NCI-H2227 treated with DMSO at 0.1 percent for 48 hours (cell line): ENCODE measurements at regions not wholly inside any gene's neighbourhood (a gene's known extent, or its start where the extent isn't known, plus 50 kb on each side); places are given as distances from the start of the nearest gene placed in this dataset.
"Not testable (repeated sequence)": the region's sequence is repeated elsewhere in the genome, so short reads cannot be mapped to it uniquely, and the experiment has no call there.

ENCODE experiments used
- DNase-seq: peaks from one replicate; lab custom pipeline; 2025; lab: John Stamatoyannopoulos, UW

DNA sequence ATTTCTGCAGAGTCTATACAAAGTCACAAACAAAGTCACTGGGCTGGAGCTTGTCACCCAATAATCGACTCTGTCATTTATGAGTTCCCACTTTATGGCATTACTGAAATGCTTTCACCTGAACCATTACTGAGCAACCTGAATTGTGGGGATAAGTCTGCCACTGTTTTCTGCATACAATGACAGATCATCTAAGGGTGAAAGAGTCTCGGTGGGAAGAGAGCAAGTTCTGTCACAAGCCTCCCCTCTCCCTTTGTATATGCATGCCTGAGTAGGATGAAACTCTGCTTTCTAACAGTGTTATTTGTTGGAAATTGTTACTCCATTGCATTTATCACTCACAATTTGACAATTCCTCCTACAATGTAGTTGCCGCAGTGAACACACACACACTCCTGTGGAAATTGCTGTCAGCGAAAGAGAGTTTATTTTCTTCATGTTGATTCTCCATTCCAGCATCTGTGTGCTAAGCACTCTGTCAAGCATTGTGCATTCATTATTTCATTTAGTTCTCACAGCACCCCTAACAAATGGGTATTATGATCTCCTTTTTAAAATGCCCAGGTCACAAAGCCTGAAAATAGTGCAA lies 1732.4 kb upstream of the CDH6 start:
- DNase-seq: no peak

DNA sequence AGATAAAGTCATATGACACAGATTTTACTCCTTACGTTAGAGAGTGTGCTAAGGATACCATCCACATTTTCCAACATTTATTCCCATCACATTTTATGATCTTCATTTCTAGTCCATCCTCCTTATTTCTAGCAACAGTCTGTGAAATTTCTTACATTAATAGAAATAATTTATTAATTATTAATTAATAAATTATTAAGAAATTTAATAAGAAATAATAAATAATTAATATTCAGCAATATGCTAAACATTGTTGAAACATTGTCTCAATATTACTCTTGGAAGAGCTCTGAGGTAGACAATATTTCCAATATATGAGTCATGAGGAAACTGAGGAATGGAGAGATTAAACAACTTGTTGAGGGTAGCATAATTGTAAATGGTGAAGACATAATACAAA lies 1742.5 kb upstream of the CDH6 start:
- not testable (repeated sequence) for DNase-seq

DNA sequence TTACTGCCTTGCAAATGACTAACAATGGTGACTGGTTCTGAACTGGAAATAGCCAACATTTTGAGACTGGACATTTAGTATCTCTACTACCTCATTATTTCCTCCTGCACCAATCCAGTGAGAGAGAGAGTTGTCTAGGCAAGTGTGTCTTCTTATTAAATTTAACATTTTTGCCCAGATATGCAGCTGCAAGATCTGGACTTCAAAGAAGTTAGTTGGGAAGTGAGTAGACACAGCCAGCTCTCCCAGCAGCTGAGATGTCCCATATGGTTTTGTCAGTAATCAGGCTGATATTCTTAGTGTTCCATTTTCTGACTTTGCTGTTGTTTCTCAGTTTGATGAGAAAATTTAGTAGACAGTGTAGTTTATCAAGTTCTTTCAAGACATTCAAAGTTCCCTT lies 1778.8 kb upstream of the CDH6 start:
- no peak for DNase-seq

DNA sequence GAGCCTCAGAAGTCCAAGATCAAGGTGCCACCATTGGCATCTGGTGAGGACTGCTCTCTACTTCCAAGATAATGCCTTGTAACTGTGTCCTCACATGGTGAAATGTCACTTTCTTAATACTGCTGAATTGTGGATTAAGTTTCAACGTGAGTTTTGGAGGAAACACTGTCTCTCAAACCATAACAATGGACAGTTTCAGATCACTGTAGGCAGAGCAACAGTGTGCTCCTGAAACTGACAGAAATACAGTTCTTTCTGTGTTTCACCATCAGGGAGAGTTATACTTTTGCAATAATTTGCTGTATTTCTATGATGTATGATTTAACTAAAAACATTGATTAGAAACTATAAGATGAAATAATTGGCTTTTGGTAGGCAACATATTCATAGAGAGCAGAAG lies 1780.5 kb upstream of the CDH6 start:
- no peak for DNase-seq

DNA sequence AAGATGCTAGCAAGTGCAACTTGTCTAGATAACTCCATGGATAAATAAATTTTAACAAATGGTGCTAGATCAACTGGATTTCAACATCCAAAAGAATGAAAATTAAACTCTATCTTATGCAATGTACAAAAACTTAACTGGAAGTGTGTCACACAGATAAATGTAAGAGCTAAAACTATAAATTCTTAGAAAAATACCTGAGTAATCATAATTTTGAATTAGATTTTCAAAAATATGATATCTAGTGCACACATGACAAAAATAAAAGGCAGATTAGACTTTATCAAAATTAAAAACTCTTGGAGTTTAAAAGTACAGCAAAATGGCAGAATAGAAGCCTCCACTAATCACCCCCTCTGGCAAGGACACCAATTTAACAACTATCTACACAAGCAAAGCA lies 1791.2 kb upstream of the CDH6 start:
- DNase-seq: no peak

DNA sequence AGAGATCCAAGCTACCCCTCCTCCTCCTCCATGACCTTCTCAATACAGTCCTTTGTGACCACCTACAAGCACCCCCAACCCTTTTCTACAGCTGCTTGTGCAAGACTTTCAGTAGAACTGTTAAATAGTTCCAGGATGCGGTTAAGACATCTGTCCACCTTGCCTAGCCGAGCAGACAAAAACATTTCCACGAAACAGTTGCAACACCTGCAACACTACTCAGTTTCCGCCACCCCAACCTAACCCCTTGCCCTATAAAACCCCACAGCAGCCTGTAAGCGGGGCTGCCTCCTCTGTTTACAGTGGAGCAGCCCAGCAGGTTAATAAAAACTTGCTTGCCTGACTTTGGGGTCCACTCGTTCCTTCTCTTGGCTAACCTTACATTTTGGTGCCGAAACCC lies 1803.5 kb upstream of the CDH6 start:
- no peak for DNase-seq

DNA sequence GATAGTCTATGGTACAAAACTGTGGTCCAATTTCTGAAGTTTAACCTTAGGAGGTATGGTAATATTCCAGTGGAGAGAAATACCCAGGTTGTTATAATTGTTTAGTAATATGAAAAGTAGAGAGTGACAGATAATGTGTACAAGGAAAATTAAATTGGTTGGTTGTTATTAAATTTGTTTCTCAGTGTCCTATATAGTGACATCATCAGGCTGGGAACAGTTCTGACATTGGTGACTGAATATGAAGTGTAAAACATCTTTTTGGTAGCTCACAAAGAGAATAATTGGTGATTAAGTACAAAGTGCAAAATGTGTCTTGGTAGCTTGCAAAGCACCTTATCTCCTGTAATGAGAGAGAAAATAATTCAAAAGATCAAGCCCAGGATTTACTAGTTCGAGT lies 1806.1 kb upstream of the CDH6 start:
- DNase-seq: no peak

DNA sequence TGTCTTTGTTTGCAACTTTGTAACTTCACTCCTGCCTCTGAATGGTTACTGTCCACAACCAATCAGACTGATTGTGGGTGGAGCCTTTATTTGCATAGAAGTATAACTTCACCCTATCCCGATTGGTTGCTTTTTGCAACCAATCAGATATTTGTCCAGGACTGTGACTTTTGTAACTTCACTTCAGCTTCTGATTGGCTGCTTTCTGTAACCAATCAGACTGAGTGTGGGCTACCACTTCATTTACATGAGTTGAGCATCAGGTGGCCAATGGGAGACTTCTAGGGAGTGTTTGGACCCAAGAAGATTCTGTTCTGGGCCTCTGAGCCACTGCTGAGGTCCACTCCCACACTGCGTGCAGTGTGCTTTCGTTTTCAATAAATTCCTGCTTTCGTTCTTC lies 1810.7 kb upstream of the CDH6 start:
- DNase-seq: no peak

DNA sequence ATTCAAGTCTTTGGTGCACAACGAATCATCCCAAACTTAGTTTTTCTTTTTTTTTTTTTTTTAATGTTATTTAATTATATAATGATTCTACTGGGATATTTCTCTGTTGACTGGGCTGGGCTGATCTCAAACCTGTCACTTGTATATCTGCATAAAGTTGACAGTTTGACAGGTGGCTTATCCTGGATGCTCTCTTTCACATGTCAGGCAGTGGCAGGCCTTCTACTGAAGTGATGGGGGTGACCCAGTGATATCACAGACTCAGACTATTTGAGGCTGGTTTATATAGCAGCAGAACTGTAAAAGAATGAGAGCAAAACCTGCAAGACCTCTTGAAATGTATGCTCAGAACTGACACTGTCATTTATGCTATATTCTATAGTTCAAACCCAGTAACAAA lies 1813.5 kb upstream of the CDH6 start:
- DNase-seq: no peak

DNA sequence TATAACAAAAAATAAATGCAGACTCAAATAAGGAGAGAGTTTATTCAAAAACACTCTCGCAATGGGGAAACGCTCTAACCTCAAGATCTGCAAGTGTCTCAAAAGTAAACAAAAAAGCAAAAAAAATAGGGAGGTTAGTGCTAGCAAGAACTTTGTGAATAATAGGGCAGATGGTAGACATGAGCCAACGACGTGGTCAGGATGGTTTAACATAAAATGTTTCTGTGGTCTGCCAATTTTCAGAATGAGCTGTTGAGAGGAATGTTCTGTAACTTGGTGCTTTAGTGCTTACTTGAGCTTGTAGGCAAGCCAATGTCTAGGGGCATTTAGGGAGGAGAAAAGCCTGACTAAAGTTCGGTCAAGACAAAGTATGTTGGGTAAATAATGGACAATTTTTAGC lies 1813.9 kb upstream of the CDH6 start:
- no peak for DNase-seq

DNA sequence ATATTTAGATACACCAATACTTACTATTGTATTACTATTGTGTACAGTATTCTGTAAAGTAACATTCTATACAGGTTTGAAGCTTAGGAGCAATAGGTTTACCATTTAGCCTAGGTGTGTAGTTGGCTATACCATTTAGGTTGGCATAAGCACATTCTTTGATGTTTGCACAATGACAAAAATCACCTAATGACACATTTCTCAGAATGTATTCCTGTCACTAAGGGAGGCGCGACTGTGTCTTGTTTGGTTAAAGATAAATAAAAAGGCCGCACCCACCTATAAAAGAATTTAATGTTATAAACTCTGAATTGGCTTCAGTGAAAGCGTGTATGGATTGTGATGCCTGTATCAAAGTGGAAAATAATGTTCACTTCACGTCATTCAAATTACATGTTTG lies 1815.4 kb upstream of the CDH6 start:
- DNase-seq: no peak

DNA sequence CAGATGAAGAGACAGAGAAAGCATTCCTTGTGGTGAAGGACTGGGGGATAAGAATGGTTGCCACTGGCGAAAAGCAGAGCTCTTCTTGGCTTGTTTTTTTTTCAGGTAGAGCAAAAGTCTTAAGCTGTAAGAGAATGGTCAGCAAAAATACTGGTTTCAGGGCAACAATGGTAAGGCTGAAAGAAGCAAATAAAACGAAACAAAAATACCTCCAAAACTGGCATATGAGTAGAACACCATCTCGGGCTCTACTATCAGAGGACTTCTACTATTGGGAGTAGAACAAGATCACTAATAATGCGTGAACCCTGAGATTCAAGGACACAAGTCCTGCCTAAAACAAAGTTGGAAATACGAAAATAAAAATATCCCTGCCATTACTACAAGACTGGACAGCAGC lies 1823.2 kb upstream of the CDH6 start:
- no peak for DNase-seq

DNA sequence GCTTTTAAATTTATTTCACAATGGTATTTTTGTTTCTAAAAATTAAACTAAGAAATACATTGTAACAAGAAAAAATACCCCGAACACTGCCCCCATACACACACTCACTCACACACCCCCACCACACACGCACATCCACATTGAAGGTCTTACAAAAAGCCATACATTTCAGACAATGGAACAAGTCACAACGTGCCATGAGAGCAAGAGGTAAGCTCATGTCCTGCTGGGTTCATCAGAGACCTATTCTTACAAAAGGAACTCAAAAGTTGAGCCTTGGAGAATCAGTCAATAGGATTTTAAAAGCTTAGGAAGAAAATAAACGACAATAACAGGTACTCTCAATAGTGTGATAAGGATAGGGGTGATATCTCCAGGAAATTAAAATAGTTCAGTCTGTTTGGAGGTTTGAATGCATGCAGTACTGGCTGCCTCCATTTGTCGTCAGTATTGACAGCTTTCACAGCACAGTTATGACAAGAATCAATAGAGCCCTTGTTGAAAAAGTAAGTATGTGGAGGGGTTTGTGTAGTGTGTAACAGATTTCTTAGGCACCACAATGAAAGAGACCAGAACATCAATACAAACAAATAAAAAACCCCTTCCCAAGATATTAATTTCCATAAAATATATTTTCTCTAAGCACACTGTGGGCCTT lies 1826.2 kb upstream of the CDH6 start:
- DNase-seq: no peak

DNA sequence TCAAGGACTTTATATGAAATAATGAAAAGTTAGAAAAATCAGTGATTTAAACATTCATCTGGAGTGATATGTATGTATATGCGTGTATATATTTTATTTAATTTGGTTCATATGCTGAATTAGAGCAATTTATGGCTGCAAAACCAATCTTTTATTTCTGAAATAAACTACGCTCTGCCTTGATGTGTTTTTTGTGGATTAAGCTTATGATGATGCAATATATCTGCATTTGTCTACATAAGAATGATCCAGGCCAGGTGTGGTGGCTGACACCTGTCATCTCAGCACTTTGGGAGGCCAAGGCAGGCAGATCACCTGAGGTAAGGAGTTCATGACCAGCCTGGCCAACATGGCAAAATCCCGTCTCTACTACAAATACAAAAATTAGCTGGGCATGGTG lies 1842.3 kb upstream of the CDH6 start:
- DNase-seq: no peak

DNA sequence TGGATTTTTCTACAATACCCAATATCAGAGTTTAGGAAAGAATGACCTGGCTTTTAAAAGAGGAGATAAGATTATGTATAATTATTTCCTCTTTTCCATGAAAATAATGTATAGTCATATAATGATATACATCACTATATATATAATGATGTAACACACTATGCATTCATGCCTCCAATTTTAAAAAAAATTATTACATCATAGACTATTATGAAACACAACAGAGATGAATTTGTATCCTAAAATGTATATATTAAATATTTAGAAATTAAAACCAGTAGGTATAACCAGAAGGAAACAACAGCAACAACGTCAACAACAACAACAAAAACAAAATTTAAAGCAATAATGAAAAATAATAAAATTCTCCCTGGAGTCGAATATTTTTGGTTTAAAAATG lies 1856.5 kb upstream of the CDH6 start:
- no peak for DNase-seq

DNA sequence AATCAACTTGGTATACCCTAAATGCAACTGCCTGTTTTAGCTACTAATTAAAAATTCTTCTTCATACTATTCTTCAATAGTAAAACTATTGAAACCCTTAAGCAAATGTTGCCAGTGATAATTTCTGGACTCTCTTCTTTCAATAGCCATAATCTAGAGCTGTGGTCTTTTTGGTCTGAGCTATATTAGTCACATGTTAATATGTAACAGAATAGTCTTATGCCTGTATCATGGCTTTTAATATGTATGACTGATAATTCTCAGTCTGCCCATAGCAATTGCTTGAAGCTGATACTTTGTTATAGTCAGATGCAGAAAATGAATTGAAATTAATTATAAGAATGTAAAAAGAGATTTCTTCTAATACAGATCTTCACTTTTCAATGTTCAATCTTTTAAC lies 1871.9 kb upstream of the CDH6 start:
- no peak for DNase-seq

DNA sequence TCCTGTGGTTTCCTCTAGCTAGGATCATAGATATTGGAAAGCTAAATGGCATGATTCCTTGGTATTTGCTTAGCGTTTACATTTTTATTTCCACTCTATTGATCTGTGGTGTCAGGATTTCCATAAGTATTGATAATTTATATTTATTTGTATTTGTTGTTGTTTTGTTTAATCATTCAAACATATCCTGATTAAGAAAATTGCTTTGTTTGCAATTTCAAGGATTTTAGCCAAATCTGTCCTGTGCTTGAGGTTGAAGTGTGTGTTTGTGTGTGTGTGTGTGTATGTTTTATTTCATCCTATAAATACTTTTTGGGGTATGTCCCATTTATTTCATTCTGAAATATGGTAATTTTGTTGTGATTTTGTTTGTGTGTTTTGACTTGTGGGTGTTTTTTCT lies 1884.1 kb upstream of the CDH6 start:
- no peak for DNase-seq

DNA sequence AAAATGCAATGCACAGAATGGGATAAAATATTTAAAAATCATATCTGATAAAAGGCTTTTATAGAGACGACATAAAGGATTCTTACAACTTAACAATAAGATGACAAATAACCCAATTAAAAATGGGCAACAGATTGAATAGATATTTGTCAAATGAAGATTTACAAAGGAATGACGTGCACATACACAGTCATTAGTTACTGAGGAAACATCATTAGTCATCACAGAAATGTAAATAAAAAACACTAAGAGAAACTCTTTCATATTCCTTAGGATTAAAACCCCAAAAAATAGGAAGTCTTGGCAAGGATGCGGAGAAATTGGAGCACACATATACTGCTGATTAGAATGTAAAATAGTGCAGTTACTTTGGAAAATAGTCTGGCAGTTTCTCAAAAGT lies 1886.0 kb upstream of the CDH6 start:
- DNase-seq: no peak

DNA sequence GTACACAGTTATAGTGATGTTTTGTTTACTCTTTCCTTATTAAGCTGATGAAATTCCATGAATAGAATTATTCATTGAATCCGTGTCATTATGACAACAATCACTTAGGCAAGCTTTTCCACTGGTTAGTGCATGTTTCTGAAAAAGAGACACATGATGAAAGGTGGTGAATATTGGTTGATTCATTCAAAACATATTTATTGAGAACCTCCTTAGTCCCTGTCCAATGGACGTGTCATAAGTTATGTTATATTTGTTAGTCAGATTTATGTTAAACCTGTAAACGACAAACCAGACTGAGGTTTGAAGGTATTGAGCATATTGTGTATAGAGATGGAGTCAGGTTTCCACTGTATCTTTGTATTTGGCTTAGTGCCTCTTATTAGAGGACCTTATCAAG lies 1888.9 kb upstream of the CDH6 start:
- no peak for DNase-seq

DNA sequence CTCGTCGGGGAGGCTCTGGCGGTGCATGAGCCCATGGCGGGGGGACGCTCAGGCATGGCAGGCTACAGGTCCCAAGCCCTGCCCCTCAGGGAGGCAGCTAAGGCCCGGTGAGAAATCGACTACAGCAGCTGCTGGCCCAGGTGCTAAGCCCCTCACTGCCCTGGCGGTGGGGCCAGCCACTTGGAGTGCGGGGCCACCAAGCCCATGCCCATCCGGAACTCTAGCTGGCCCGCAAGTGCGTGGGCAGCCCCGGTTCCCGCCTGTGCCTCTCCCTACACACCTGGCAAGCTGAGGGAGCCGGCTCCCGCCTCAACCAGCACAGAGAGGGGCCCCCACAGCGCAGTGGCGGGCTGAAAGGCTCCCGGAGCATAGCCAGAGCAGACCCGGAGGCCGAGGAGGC lies 1896.9 kb upstream of the CDH6 start:
- DNase-seq: no peak

DNA sequence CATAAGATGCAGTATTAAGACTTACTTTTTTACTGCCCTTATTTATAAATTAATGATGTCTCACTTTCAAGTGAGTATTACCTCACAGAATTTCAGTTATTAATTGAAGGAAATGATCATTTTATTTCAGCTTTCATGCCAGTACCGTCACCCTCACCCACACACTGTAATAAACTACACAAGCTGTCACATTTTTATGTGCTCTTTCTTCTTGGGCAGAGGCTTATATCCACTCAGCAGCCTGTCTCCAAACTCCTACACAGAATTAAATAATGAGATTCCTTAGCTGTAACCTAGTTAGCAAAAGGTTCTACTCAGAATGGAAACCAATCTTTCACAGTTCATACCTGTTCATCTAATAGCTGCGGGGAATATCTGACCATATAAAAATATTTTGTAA lies 1915.8 kb upstream of the CDH6 start:
- DNase-seq: no peak

DNA sequence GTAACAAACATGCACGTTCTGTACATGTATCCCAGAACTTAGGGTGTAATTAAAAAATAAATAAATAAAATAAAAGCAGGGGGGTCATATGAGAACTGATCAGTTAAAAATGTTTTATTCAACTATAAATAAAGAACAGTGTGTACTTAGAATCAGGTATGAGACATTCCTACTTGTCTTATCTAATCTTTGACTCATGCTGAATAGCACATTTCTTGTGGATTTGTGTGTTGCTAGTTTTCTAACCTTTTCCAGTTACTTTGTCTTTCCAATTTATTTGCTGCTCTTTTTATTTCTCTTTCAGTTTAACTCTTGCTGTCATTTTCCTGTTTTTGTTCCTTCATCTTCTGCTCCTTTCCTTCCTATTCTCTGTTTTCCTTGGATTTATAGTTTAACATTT lies 1917.1 kb upstream of the CDH6 start:
- DNase-seq: no peak

DNA sequence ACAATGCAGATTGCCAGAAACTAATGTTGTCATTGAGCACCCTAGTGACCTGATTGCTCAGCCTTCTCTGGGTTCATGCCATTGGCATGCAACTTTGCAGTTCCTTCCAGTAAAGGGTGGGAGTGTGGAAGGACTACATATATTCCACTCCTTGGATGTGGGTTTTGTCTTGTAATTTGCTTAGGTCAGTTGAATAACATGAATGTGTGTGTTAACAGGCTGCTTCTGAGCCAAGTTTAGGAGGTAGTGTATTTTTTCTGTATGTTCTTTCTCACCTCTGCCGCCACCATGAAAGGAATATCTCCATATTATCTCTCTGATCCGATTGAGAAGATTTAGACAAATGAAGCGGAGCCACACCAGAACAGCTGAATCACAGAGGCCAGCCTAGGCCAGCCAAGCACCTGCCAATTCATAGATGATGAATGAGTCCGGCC lies 1929.6 kb upstream of the CDH6 start:
- DNase-seq: no peak

DNA sequence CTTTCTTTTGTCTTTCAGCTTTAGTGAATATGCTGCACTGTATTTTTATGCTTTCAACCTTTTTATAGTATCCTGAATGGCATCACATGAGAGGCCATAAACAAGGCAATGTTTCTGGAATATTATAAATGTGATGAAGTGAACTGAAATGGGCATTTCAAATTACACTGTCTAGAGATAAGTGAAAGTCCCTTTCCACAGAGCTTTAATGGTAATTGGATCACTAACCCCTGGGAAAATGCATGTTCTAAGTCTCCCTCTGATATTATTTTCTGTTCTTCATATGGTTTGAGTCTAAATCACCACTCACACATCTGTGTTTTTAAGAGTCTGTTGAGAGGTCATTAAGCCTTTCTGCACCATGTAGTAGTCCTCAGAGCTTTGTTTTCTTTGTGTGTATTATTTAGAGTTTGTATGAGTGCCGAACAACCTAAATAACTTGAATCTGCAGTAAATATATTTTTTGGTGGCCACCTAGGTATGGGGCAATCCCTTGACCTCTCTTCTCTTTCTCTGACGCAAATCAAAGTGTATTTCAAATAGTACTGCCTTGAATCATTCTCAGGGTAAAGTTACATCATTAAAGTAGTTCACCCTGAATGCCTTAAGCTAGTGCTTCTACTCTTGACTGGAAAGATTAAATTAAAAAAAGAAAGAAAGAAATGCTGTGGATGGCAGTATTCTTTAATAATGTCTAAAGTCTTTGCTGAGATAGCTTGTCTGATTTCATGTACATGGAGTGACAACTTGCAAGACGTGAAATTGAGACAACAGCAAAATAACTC lies 1931.0 kb upstream of the CDH6 start:
- DNase-seq: no peak
